Lower leg skin (tissue), 3 donors: ENCODE measurements at regions not wholly inside any gene's neighbourhood (a gene's known extent, or its start where the extent isn't known, plus 50 kb on each side); places are given as distances from the start of the nearest gene placed in this dataset.

Experiments used
- POLR2A ChIP-seq, 2 donors: fragments of 450-650 bp; IDR thresholded peaks; one replicate each; pipeline ENCODE4 v1.6.1; 2016 to 2017; ENCODE audit warnings: antibody characterized with exemption in 2 of 2, mild to moderate bottlenecking in 1 of 2, moderate library complexity in 1 of 2
- TF ChIP-seq, protein P1 (sequence below), 3 donors: fragments of 450-650 bp; IDR thresholded peaks; one replicate each; pipeline ENCODE4 v1.5.1; 2016; ENCODE audit warnings: antibody characterized with exemption in 3 of 3, mild to moderate bottlenecking in 3 of 3, moderate library complexity in 2 of 3

DNA sequence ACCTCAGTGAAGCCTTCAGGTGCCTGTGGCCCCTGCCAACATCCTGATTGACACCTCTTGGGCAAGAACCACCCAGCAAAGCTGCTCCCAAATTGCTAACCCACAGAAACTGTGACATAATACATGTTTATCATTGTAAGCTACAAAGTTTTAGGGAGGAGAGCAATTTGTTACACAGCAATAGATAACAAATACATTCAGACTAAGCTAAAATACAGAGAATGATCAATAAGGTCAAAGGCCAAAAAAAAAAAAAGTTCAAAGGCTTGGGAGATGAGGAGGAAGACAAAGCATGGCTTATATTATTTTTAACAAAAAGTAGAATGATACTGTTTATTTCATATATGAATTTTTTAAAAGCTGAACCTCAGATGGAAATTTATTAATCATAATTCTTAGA is 105.9 kb downstream of the ID4 start:
- TF ChIP-seq POLR2A (IDR thresholded peaks at IDR 0.05): no peak
- TF ChIP-seq, protein P1, sequence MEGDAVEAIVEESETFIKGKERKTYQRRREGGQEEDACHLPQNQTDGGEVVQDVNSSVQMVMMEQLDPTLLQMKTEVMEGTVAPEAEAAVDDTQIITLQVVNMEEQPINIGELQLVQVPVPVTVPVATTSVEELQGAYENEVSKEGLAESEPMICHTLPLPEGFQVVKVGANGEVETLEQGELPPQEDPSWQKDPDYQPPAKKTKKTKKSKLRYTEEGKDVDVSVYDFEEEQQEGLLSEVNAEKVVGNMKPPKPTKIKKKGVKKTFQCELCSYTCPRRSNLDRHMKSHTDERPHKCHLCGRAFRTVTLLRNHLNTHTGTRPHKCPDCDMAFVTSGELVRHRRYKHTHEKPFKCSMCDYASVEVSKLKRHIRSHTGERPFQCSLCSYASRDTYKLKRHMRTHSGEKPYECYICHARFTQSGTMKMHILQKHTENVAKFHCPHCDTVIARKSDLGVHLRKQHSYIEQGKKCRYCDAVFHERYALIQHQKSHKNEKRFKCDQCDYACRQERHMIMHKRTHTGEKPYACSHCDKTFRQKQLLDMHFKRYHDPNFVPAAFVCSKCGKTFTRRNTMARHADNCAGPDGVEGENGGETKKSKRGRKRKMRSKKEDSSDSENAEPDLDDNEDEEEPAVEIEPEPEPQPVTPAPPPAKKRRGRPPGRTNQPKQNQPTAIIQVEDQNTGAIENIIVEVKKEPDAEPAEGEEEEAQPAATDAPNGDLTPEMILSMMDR (IDR thresholded peaks at IDR 0.05): no peak
